ENCODE measurements at regions not wholly inside any gene's neighbourhood (a gene's known extent, or its start where the extent isn't known, plus 50 kb on each side); places are given as distances from the start of the nearest gene placed in this dataset.

DNA sequence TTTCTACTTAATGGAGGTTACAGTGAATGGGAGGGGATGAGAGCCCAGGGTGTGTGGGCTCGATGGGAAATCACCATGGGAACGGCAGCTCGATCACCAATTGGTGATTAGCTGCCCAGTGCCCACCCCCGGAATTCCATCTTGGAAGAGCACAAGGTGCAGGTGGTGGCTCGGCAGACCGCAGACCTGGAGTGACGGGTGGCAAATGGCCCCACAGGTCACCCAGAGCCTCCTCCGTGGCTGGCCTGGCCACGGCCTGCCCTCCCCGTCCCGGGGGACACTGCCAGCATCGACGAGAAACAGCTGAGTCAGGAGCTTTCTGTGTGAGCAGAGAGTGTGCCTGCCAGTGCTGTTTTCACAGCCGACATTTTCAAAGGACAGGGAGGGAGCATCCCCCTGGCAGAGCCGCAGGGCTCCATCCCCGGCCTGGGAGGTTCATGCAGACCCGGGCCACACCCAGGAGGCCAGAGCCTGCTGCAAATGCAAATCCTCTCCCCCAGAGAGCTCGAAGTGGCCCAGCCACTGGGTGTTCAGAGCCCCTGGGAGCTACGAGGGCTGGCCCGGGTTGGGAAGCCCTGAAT, 176.4 kb upstream of the MYT1L start:
- POLR2A ChIA-PET: no interaction called here
- TF ChIP-seq, protein P1, sequence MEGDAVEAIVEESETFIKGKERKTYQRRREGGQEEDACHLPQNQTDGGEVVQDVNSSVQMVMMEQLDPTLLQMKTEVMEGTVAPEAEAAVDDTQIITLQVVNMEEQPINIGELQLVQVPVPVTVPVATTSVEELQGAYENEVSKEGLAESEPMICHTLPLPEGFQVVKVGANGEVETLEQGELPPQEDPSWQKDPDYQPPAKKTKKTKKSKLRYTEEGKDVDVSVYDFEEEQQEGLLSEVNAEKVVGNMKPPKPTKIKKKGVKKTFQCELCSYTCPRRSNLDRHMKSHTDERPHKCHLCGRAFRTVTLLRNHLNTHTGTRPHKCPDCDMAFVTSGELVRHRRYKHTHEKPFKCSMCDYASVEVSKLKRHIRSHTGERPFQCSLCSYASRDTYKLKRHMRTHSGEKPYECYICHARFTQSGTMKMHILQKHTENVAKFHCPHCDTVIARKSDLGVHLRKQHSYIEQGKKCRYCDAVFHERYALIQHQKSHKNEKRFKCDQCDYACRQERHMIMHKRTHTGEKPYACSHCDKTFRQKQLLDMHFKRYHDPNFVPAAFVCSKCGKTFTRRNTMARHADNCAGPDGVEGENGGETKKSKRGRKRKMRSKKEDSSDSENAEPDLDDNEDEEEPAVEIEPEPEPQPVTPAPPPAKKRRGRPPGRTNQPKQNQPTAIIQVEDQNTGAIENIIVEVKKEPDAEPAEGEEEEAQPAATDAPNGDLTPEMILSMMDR (IDR thresholded peaks at IDR 0.05; ENCODE audit: insufficient read depth, low read depth, low read length): no peak
- Histone ChIP-seq H3K4me3 (ENCODE audit: low read depth, low read length) (no peak overlapping the region), H3K36me3 (ENCODE audit: control insufficient read depth, insufficient read depth, low read length) (no peaks in the 10 kb centered on the region), H3K27me3 (ENCODE audit: control insufficient read depth, insufficient read depth, low read length) (no peaks in the 10 kb centered on the region)
- CTCF ChIA-PET: no interaction called here
- DNase-seq (ENCODE audit: low read depth): no peak

DNA sequence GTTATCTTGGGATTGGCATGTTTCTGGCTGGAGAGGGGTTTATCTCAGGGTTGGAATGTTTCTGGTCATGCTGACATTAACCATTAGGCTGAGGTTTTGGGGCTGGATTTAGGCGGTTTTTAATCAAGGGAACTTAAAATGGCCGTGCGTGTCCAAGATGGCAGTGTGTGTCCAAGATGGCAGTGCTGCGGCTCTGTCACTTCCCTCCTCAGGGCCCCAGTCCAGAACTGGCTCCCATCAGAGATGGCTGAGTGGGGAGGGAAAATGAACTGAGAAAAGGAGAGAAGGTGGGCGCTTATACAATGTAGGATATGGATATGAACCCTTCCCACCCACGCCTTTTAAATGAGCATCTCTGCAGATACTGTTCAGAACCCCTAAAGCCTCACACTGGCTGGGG, 175.5 kb upstream of the MYT1L start:
- POLR2A ChIA-PET: no interaction called here
- H3K27me3 ChIP-seq (ENCODE audit: control insufficient read depth, insufficient read depth, low read length): no peaks in the 10 kb centered on the region
- no peak overlapping the region for H3K4me3 ChIP-seq (ENCODE audit: low read depth, low read length)
- no peaks in the 10 kb centered on the region for H3K36me3 ChIP-seq (ENCODE audit: control insufficient read depth, insufficient read depth, low read length)
- CTCF ChIA-PET: no interaction called here
- no peak for DNase-seq (ENCODE audit: low read depth)
- TF ChIP-seq, protein P1 (IDR thresholded peaks at IDR 0.05; ENCODE audit: insufficient read depth, low read depth, low read length): no peak

DNA sequence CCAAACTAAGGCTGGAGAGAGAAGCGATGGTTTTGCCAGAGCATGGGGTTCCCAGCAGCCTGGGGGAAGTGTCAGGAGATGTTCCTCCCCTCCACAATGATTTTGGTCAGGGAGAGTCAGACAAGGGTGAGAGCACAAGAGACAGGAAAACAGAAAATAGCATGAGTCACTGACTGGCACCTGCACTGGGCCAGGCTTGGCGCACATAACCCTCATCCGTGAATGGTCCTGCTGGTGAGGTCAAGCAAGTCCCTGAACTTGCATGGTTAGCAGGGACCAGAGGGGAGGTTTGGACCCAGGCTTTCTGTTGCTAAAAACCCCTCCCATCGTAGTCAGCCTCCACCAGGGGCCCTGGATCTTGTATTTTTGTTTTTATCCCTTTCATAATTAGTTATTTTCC, 174.5 kb upstream of the MYT1L start:
- no peaks in the 10 kb centered on the region for H3K36me3 ChIP-seq (ENCODE audit: control insufficient read depth, insufficient read depth, low read length)
- TF ChIP-seq, protein P1 (IDR thresholded peaks at IDR 0.05; ENCODE audit: insufficient read depth, low read depth, low read length): no peak
- CTCF ChIA-PET: no interaction called here
- no peak overlapping the region for H3K4me3 ChIP-seq (ENCODE audit: low read depth, low read length)
- no peaks in the 10 kb centered on the region for H3K27me3 ChIP-seq (ENCODE audit: control insufficient read depth, insufficient read depth, low read length)
- POLR2A ChIA-PET: no interaction called here
- no peak for DNase-seq (ENCODE audit: low read depth)

DNA sequence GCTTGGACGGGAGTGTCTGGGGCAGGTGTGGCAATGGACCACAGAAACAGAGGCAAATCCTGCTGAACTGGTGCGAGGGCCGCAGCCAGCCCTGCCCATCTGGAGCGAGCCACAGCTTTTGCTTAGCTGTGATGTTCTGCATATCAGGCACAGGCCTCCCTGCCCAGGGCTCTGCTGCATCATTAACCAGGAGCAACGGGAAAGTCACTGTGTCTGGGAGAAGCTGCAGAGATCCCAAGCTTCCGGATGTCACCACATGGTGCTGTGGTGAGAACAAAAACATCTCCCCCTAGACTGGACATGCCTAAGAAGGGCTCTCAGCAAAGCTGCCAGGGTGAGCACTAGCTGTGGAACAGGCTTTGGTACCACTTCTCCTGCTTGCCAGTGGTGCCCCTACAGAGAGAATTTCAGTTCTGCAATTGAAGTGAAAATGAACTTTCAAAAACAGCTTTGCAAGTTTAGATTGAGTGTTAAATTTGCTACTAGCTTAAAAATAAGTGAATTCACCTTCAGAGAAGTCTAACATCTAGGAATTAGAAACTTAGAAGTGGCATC, 172.9 kb upstream of the MYT1L start:
- TF ChIP-seq, protein P1 (IDR thresholded peaks at IDR 0.05; ENCODE audit: insufficient read depth, low read depth, low read length): no peak
- Histone ChIP-seq H3K4me3 (ENCODE audit: low read depth, low read length) (no peak overlapping the region), H3K36me3 (ENCODE audit: control insufficient read depth, insufficient read depth, low read length) (no peaks in the 10 kb centered on the region), H3K27me3 (ENCODE audit: control insufficient read depth, insufficient read depth, low read length) (no peaks in the 10 kb centered on the region)
- POLR2A ChIA-PET: no interaction called here
- CTCF ChIA-PET: no interaction called here
- DNase-seq (ENCODE audit: low read depth): no peak

DNA sequence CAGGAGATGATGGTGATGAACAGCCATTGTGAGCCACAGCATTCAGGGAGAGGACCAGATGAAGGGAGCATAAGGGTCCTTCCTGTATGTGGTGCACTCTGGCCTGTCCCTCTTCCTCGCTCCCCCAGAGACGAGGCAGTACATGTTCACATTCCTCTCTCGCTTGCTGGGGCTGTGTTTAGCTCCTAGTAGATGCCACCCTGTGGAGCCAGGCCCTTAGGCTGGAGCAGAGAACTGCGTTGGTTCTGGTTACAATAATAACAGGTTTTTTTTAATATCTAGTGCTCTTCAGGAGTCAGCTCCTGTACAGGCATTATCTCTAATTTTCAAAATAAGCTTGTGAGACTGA, 171.1 kb upstream of the MYT1L start:
- ChIA-PET POLR2A (no interaction called here), CTCF (no interaction called here)
- Histone ChIP-seq H3K36me3 (ENCODE audit: control insufficient read depth, insufficient read depth, low read length) (no peaks in the 10 kb centered on the region), H3K27me3 (ENCODE audit: control insufficient read depth, insufficient read depth, low read length) (no peaks in the 10 kb centered on the region), H3K4me3 (ENCODE audit: low read depth, low read length) (no peak overlapping the region)
- DNase-seq (ENCODE audit: low read depth): no peak
- TF ChIP-seq, protein P1 (IDR thresholded peaks at IDR 0.05; ENCODE audit: insufficient read depth, low read depth, low read length): no peak
